Esophagus squamous epithelium (tissue), 5 donors: ENCODE measurements at regions not wholly inside any gene's neighbourhood (a gene's known extent, or its start where the extent isn't known, plus 50 kb on each side); places are given as distances from the start of the nearest gene placed in this dataset.

ENCODE experiments used
- DNase-seq: peaks from one replicate; lab custom pipeline; 2025; lab: John Stamatoyannopoulos, UW
- H3K27ac ChIP-seq, 4 donors: fragments of 200-600 bp; sonication (generic); one replicate each; pipeline ENCODE4 v1.5.1; 2016 to 2019; ENCODE audit warnings: mild to moderate bottlenecking in 1 of 4
- H3K27me3 ChIP-seq, 4 donors: fragments of 200-600 bp; sonication (generic); 1 replicate in 3 of 4; 2 replicates in 1 of 4; pipeline versions ENCODE4 v1.5.1 to v1.6.0; 2017 to 2021; ENCODE audit warnings: antibody characterized with exemption in 1 of 4
- H3K36me3 ChIP-seq, 3 donors: fragments of 200-600 bp; sonication (generic); one replicate each; pipeline ENCODE4 v1.5.1; 2016 to 2019
- H3K4me1 ChIP-seq, 3 donors: fragments of 200-600 bp; sonication (generic); one replicate each; pipeline ENCODE4 v1.5.1; 2017 to 2019
- H3K4me3 ChIP-seq, 4 donors: fragments of 200-600 bp; sonication (generic); 1 replicate in 3 of 4; 2 replicates in 1 of 4; pipeline ENCODE4 v1.5.1; 2016 to 2019; ENCODE audit warnings: mild to moderate bottlenecking in 2 of 4, moderate library complexity in 1 of 4
- H3K9me3 ChIP-seq, 3 donors: fragments of 200-600 bp; sonication (generic); one replicate each; pipeline ENCODE4 v1.5.1; 2016 to 2019
- POLR2A ChIP-seq, 4 donors: fragments of 450-650 bp; IDR thresholded peaks; one replicate each; pipeline ENCODE4 v1.6.1; 2017; ENCODE audit warnings: antibody characterized with exemption in 4 of 4, mild to moderate bottlenecking in 4 of 4, moderate library complexity in 3 of 4
- WGBS, 2 donors: methylation state at CpG; one replicate each; pipeline ENCODE4 v1.1.5; 2018; 5-methylcytosine and 5-hydroxymethylcytosine counted together
- intact Hi-C: fragments of 100-400 bp; cut with DNase I; formaldehyde crosslinking; loops from one replicate; pipeline ENCODE4 v1.15.0; 2022
- TF ChIP-seq, protein P1 (sequence below), 6 experiments: fragments of 450-650 bp in 4 of 6; fragments of 200-600 bp in 2 of 6; sonication (generic) in 2 of 6; IDR thresholded peaks; one replicate each; pipeline ENCODE4 v1.5.1; 2016 to 2019; ENCODE audit warnings: antibody characterized with exemption in 6 of 6, mild to moderate bottlenecking in 4 of 6, moderate library complexity in 4 of 6
- donor health status: DM: yes; HTN: yes; CAD: no.

GRCh38 chr10:78385599-78385998 lies 351.9 kb downstream of the RPS24 start:
- Histone ChIP-seq H3K36me3 (no peaks in the 10 kb centered on the region), H3K27me3 (peaks cover 0 to 26% (median 0%) of the 10 kb centered on the region in 4 donors), H3K9me3 (no peaks in the 10 kb centered on the region), H3K4me3 (no peak overlapping the region), H3K4me1 (no peaks in the 10 kb centered on the region), H3K27ac (no peak overlapping the region)
- no peak for TF ChIP-seq POLR2A (IDR thresholded peaks at IDR 0.05)
- TF ChIP-seq, protein P1, sequence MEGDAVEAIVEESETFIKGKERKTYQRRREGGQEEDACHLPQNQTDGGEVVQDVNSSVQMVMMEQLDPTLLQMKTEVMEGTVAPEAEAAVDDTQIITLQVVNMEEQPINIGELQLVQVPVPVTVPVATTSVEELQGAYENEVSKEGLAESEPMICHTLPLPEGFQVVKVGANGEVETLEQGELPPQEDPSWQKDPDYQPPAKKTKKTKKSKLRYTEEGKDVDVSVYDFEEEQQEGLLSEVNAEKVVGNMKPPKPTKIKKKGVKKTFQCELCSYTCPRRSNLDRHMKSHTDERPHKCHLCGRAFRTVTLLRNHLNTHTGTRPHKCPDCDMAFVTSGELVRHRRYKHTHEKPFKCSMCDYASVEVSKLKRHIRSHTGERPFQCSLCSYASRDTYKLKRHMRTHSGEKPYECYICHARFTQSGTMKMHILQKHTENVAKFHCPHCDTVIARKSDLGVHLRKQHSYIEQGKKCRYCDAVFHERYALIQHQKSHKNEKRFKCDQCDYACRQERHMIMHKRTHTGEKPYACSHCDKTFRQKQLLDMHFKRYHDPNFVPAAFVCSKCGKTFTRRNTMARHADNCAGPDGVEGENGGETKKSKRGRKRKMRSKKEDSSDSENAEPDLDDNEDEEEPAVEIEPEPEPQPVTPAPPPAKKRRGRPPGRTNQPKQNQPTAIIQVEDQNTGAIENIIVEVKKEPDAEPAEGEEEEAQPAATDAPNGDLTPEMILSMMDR (IDR thresholded peaks at IDR 0.05), result no peak
- no peak for DNase-seq
- intact Hi-C loops, result no loop called here
- WGBS, 2 donors, result 84 to 90% methylated on average over 5 of the region's 5 CpGs

DNA sequence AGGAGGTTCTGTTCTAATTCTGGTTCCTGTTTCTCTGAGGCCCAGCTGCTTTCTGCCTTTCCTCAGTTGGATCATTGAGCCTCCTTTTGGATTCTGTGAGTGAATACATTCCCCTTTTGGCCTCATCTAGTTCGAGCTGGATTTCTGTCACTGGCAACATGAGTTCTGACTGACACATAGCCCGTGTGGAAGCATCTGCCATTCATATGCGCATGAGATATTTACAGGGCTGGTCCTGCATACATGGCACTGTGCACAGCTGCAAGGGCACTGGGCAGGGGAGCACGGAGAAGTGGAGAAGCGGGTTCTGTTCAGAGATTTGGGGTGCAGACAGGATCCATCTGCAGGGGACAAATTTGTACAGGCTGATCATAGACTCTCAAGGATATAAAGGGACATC lies 352.8 kb downstream of the RPS24 start:
- no peak overlapping the region for H3K27ac ChIP-seq
- no peak overlapping the region for H3K4me3 ChIP-seq
- intact Hi-C loops, result no loop called here
- TF ChIP-seq POLR2A (IDR thresholded peaks at IDR 0.05), result no peak
- TF ChIP-seq, protein P1 (IDR thresholded peaks at IDR 0.05), result no peak
- no peaks in the 10 kb centered on the region for H3K9me3 ChIP-seq
- 71 to 76% methylated on average over 4 to 5 of the region's 5 CpGs for WGBS, 2 donors
- H3K36me3 ChIP-seq, result no peaks in the 10 kb centered on the region
- H3K4me1 ChIP-seq, result no peaks in the 10 kb centered on the region
- peaks cover 0 to 25% (median 0%) of the 10 kb centered on the region in 4 donors for H3K27me3 ChIP-seq
- no peak for DNase-seq

GRCh38 chr10:78388331-78389050 lies 354.8 kb downstream of the RPS24 start:
- 79 to 86% methylated on average over 4 to 9 of the region's 9 CpGs for WGBS, 2 donors
- no peaks in the 10 kb centered on the region for H3K36me3 ChIP-seq

GRCh38 chr10:78389419-78389818 lies 355.8 kb downstream of the RPS24 start:
- Histone ChIP-seq H3K9me3 (no peaks in the 10 kb centered on the region), H3K27ac (no peak overlapping the region), H3K36me3 (no peaks in the 10 kb centered on the region), H3K4me1 (no peaks in the 10 kb centered on the region), H3K27me3 (peaks cover 0 to 25% (median 0%) of the 10 kb centered on the region in 4 donors), H3K4me3 (no peak overlapping the region)
- WGBS, 2 donors, result 84 to 90% methylated on average over 3 of the region's 3 CpGs
- intact Hi-C loops, result no loop called here
- TF ChIP-seq, protein P1 (IDR thresholded peaks at IDR 0.05), result no peak
- no peak for TF ChIP-seq POLR2A (IDR thresholded peaks at IDR 0.05)
- DNase-seq, result no peak

More at GRCh38 chr10:78388331-78389050, 354.8 kb downstream of the RPS24 start:
- no peaks in the 10 kb centered on the region for H3K9me3 ChIP-seq
- H3K4me3 ChIP-seq, result no peak overlapping the region
- intact Hi-C loops, result no loop called here
- TF ChIP-seq, protein P1 (IDR thresholded peaks at IDR 0.05), result no peak
- TF ChIP-seq POLR2A (IDR thresholded peaks at IDR 0.05), result no peak
- no peak overlapping the region for H3K27ac ChIP-seq
- no peaks in the 10 kb centered on the region for H3K4me1 ChIP-seq
- peaks cover 0 to 25% (median 0%) of the 10 kb centered on the region in 4 donors for H3K27me3 ChIP-seq
- no peak for DNase-seq

- H3K27me3 ChIP-seq, result peaks cover 0 to 21% (median 0%) of the 10 kb centered on the region in 4 donors
- DNase-seq, result no peak
- intact Hi-C loops, result no loop called here
- no peaks in the 10 kb centered on the region for H3K9me3 ChIP-seq
- H3K27ac ChIP-seq, result no peak overlapping the region
- H3K4me3 ChIP-seq, result no peak overlapping the region
- 50 to 88% methylated on average over 4 to 6 of the region's 6 CpGs for WGBS, 2 donors
- H3K36me3 ChIP-seq, result no peaks in the 10 kb centered on the region
- H3K4me1 ChIP-seq, result no peaks in the 10 kb centered on the region
- TF ChIP-seq, protein P1 (IDR thresholded peaks at IDR 0.05), result no peak
- TF ChIP-seq POLR2A (IDR thresholded peaks at IDR 0.05), result no peak
Observed at GRCh38 chr10:78390051-78390450, 356.4 kb downstream of the RPS24 start.
